NT2/D1 (cell line): ENCODE measurements at regions not wholly inside any gene's neighbourhood (a gene's known extent, or its start where the extent isn't known, plus 50 kb on each side); places are given as distances from the start of the nearest gene placed in this dataset.

Experiments used
- SUZ12 ChIP-seq: IDR thresholded peaks from 2 replicates; pipeline ENCODE4 v1.6.1; 2011; ENCODE audit not compliant: insufficient read length, insufficient read depth; ENCODE audit errors: extremely low read depth
- YY1 ChIP-seq: IDR thresholded peaks from 2 replicates; pipeline ENCODE4 v1.6.1; 2011; ENCODE audit not compliant: insufficient read length, insufficient read depth
- ZNF274 ChIP-seq: IDR thresholded peaks from 2 replicates; pipeline ENCODE4 v1.6.1; 2011; ENCODE audit warnings: mild to moderate bottlenecking, low read depth, low read length

DNA sequence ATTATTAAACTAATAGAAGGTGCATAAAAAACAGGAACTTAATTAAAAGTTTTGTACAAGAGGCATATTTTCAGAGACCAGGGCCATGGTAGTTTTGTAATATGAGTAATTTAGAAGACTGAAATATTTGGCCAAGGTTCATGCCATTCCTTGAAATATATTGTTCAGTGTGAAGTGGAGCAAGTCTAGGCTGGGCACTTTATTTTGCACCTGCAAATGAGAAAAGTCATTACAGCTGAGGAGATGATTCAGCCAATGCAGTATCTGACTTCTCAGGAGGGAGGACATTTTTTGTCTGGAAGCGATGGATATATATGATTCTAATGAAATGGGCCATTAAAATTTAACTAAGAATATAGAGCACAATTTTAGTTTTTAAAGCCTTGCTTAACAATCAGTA lies 754.0 kb upstream of the ADAMTS16 start:
- TF ChIP-seq YY1 = no peak
- TF ChIP-seq ZNF274 = no peak
- no peak for TF ChIP-seq SUZ12
